Nephron progenitor cell (in vitro differentiated cells): ENCODE measurements at regions not wholly inside any gene's neighbourhood (a gene's known extent, or its start where the extent isn't known, plus 50 kb on each side); places are given as distances from the start of the nearest gene placed in this dataset.
A peak's percentile ranks its signal among the peaks of the same experiment; 100 is the strongest.

Experiments
- DNase-seq: peaks from one replicate; pipeline ENCODE4 v3.0.0; 2021
- H3K27ac Mint-ChIP-seq: 2 replicates; pipeline ENCODE4 v1.8.0; 2021; ENCODE audit warnings: mild to moderate bottlenecking, moderate library complexity, mixed read lengths
- H3K27me3 Mint-ChIP-seq: 2 replicates; pipeline ENCODE4 v1.8.0; 2021; ENCODE audit warnings: mild to moderate bottlenecking, low read depth, mixed read lengths; ENCODE audit not compliant: poor library complexity
- H3K36me3 Mint-ChIP-seq: 2 replicates; pipeline ENCODE4 v1.8.0; 2021; ENCODE audit warnings: low read depth, mixed read lengths
- H3K4me1 Mint-ChIP-seq: 2 replicates; pipeline ENCODE4 v1.8.0; 2021; ENCODE audit warnings: mixed read lengths
- H3K4me3 Mint-ChIP-seq: 2 replicates; pipeline ENCODE4 v1.8.0; 2021; ENCODE audit warnings: mild to moderate bottlenecking, moderate library complexity, mixed read lengths
- H3K9me3 Mint-ChIP-seq: 2 replicates; pipeline ENCODE4 v1.8.0; 2021; ENCODE audit warnings: mild to moderate bottlenecking, moderate library complexity, mixed read lengths
- CTCF ChIP-seq: fragments of 200-600 bp; sonication (generic); IDR thresholded peaks from 2 replicates; pipeline ENCODE4 v1.5.0; 2021; ENCODE audit warnings: antibody characterized with exemption

GRCh38 chr2:8160959-8161358 is 520.9 kb upstream of the ID2 start:
- peak overlapping the region; percentile 60 for H3K27ac Mint-ChIP-seq
- peaks cover 4% of the 10 kb centered on the region for H3K9me3 Mint-ChIP-seq
- peaks cover 2% of the 10 kb centered on the region for H3K27me3 Mint-ChIP-seq
- H3K4me3 Mint-ChIP-seq, result no peak overlapping the region
- DNase-seq, result no peak
- no peak for TF ChIP-seq CTCF
- H3K36me3 Mint-ChIP-seq, result no peaks in the 10 kb centered on the region
- H3K4me1 Mint-ChIP-seq, result peaks cover 58% of the 10 kb centered on the region

GRCh38 chr2:8162552-8162951 is 519.3 kb upstream of the ID2 start:
- Mint-ChIP-seq H3K27me3 (peaks cover 2% of the 10 kb centered on the region), H3K4me1 (peaks cover 58% of the 10 kb centered on the region), H3K36me3 (no peaks in the 10 kb centered on the region), H3K4me3 (no peak overlapping the region), H3K9me3 (no peaks in the 10 kb centered on the region), H3K27ac (peak overlapping the region; percentile 84)
- peak; percentile 21 for DNase-seq
- TF ChIP-seq CTCF, result no peak

GRCh38 chr2:8165550-8165949 is 516.3 kb upstream of the ID2 start:
- Mint-ChIP-seq H3K4me1 (peaks cover 33% of the 10 kb centered on the region), H3K36me3 (no peaks in the 10 kb centered on the region), H3K4me3 (no peak overlapping the region), H3K27ac (no peak overlapping the region), H3K27me3 (peaks cover 2% of the 10 kb centered on the region), H3K9me3 (no peaks in the 10 kb centered on the region)
- no peak for TF ChIP-seq CTCF
- DNase-seq, result no peak

- H3K27me3 Mint-ChIP-seq, result no peaks in the 10 kb centered on the region
- no peak overlapping the region for H3K27ac Mint-ChIP-seq
- H3K9me3 Mint-ChIP-seq, result no peaks in the 10 kb centered on the region
- DNase-seq, result no peak
- no peak overlapping the region for H3K4me3 Mint-ChIP-seq
- H3K36me3 Mint-ChIP-seq, result no peaks in the 10 kb centered on the region
- peaks cover 18% of the 10 kb centered on the region for H3K4me1 Mint-ChIP-seq
- no peak for TF ChIP-seq CTCF
These were observed 513.7 kb upstream of the ID2 start for GRCh38 chr2:8168022-8168717.

- TF ChIP-seq CTCF, result no peak
- DNase-seq, result no peak
- Mint-ChIP-seq H3K4me3 (no peak overlapping the region), H3K9me3 (no peaks in the 10 kb centered on the region), H3K27me3 (no peaks in the 10 kb centered on the region), H3K36me3 (no peaks in the 10 kb centered on the region), H3K27ac (no peak overlapping the region), H3K4me1 (peaks cover 10% of the 10 kb centered on the region)
These were observed 512.9 kb upstream of the ID2 start for GRCh38 chr2:8168876-8169424.

GRCh38 chr2:8169443-8169842 is 512.4 kb upstream of the ID2 start:
- Mint-ChIP-seq H3K27ac (no peak overlapping the region), H3K4me3 (no peak overlapping the region)

More at GRCh38 chr2:8169443-8169842, 512.4 kb upstream of the ID2 start:
- no peaks in the 10 kb centered on the region for H3K27me3 Mint-ChIP-seq
- H3K4me1 Mint-ChIP-seq, result peaks cover 10% of the 10 kb centered on the region
- H3K36me3 Mint-ChIP-seq, result no peaks in the 10 kb centered on the region
- no peak for TF ChIP-seq CTCF
- DNase-seq, result no peak
- no peaks in the 10 kb centered on the region for H3K9me3 Mint-ChIP-seq
